Fibroblast of the conjunctiva (primary cell): ENCODE measurements at regions not wholly inside any gene's neighbourhood (a gene's known extent, or its start where the extent isn't known, plus 50 kb on each side); places are given as distances from the start of the nearest gene placed in this dataset.
"Not testable (repeated sequence)": the region's sequence is repeated elsewhere in the genome, so short reads cannot be mapped to it uniquely, and the experiment has no call there.

Experiments used
- DNase-seq: peaks from one replicate; pipeline ENCODE4 v3.0.0-alpha.2; 2010; ENCODE audit warnings: low read depth

GRCh38 chr12:61282790-61283575 lies 977.2 kb upstream of the USP15 start:
- DNase-seq, result no peak

GRCh38 chr12:61290473-61290872 lies 969.7 kb upstream of the USP15 start:
- no peak for DNase-seq

GRCh38 chr12:61291647-61292046 lies 968.6 kb upstream of the USP15 start:
- DNase-seq, result no peak

GRCh38 chr12:61294011-61294410 lies 966.2 kb upstream of the USP15 start:
- DNase-seq, result not testable (repeated sequence)

GRCh38 chr12:61301817-61302216 lies 958.4 kb upstream of the USP15 start:
- DNase-seq, result no peak

GRCh38 chr12:61302282-61302681 lies 957.9 kb upstream of the USP15 start:
- DNase-seq, result no peak

- DNase-seq, result no peak
Observed at GRCh38 chr12:61308220-61308619, 952.0 kb upstream of the USP15 start.

- no peak for DNase-seq
Observed at GRCh38 chr12:61311413-61311812, 948.8 kb upstream of the USP15 start.

- DNase-seq, result no peak
Observed at GRCh38 chr12:61348871-61349270, 911.3 kb upstream of the USP15 start.

- DNase-seq, result no peak
Observed at GRCh38 chr12:61355105-61355504, 905.1 kb upstream of the USP15 start.

GRCh38 chr12:61356485-61356884 lies 903.7 kb upstream of the USP15 start:
- no peak for DNase-seq

GRCh38 chr12:61357496-61357895 lies 902.7 kb upstream of the USP15 start:
- no peak for DNase-seq

- no peak for DNase-seq
Observed at GRCh38 chr12:61362037-61362436, 898.2 kb upstream of the USP15 start.

GRCh38 chr12:61365001-61365400 lies 895.2 kb upstream of the USP15 start:
- DNase-seq, result no peak

- DNase-seq, result no peak
Observed at GRCh38 chr12:61367281-61367785, 892.9 kb upstream of the USP15 start.

GRCh38 chr12:61369241-61369910 lies 890.8 kb upstream of the USP15 start:
- DNase-seq, result no peak

- no peak for DNase-seq
Observed at GRCh38 chr12:61384511-61384910, 875.7 kb upstream of the USP15 start.

GRCh38 chr12:61385771-61386170 lies 874.4 kb upstream of the USP15 start:
- peak; percentile 20 for DNase-seq

GRCh38 chr12:61397668-61398067 lies 862.5 kb upstream of the USP15 start:
- DNase-seq, result no peak

- no peak for DNase-seq
Observed at GRCh38 chr12:61412201-61412600, 848.0 kb upstream of the USP15 start.

- no peak for DNase-seq
Observed at GRCh38 chr12:61414470-61414869, 845.7 kb upstream of the USP15 start.

GRCh38 chr12:61422786-61423185 lies 837.4 kb upstream of the USP15 start:
- no peak for DNase-seq

GRCh38 chr12:61452076-61452475 lies 808.1 kb upstream of the USP15 start:
- no peak for DNase-seq
